Brain microvascular endothelial cell (primary cell): ENCODE measurements at regions not wholly inside any gene's neighbourhood (a gene's known extent, or its start where the extent isn't known, plus 50 kb on each side); places are given as distances from the start of the nearest gene placed in this dataset.

Source experiments
- DNase-seq: peaks from one replicate; pipeline ENCODE4 v3.0.0-alpha.2; 2020
- H3K27ac ChIP-seq: fragments of 250-450 bp; sonication (Bioruptor Pico); 2 replicates; pipeline ENCODE4 v1.5.1; 2020; ENCODE audit warnings: mild to moderate bottlenecking, moderate library complexity
- H3K27me3 ChIP-seq: fragments of 250-450 bp; sonication (Bioruptor Pico); replicated peaks from 2 replicates; pipeline ENCODE4 v1.5.1; 2020; ENCODE audit warnings: mild to moderate bottlenecking
- H3K36me3 ChIP-seq: fragments of 250-450 bp; sonication (Bioruptor Pico); replicated peaks from 2 replicates; pipeline ENCODE4 v1.5.1; 2020; ENCODE audit warnings: mild to moderate bottlenecking
- H3K4me3 ChIP-seq: 2 replicates; pipeline ENCODE4 v1.5.1; 2011; ENCODE audit warnings: low read depth, mild to moderate bottlenecking, control low read depth, low read length, moderate library complexity
- in situ Hi-C: cut with HindIII; loops from 2 replicates; pipeline ENCODE4 v1.10.0; 2017; ENCODE audit warnings: low sequenced_read_pairs, low pct_ligation_motif_present
- TF ChIP-seq, protein P1 (sequence below): IDR thresholded peaks from 2 replicates; pipeline ENCODE4 v1.5.1; 2011; ENCODE audit warnings: low read depth, mild to moderate bottlenecking, moderate library complexity, low read length, control low read depth, inconsistent platforms; ENCODE audit errors: missing control alignments

GRCh38 chr1:5111581-5111980, 457.2 kb downstream of the AJAP1 start:
- DNase-seq, result no peak
- no peaks in the 10 kb centered on the region for H3K27me3 ChIP-seq
- in situ Hi-C loops, result no loop called here
- no peak overlapping the region for H3K27ac ChIP-seq
- no peak overlapping the region for H3K4me3 ChIP-seq
- TF ChIP-seq, protein P1, sequence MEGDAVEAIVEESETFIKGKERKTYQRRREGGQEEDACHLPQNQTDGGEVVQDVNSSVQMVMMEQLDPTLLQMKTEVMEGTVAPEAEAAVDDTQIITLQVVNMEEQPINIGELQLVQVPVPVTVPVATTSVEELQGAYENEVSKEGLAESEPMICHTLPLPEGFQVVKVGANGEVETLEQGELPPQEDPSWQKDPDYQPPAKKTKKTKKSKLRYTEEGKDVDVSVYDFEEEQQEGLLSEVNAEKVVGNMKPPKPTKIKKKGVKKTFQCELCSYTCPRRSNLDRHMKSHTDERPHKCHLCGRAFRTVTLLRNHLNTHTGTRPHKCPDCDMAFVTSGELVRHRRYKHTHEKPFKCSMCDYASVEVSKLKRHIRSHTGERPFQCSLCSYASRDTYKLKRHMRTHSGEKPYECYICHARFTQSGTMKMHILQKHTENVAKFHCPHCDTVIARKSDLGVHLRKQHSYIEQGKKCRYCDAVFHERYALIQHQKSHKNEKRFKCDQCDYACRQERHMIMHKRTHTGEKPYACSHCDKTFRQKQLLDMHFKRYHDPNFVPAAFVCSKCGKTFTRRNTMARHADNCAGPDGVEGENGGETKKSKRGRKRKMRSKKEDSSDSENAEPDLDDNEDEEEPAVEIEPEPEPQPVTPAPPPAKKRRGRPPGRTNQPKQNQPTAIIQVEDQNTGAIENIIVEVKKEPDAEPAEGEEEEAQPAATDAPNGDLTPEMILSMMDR, result no peak
- H3K36me3 ChIP-seq, result no peaks in the 10 kb centered on the region

DNA sequence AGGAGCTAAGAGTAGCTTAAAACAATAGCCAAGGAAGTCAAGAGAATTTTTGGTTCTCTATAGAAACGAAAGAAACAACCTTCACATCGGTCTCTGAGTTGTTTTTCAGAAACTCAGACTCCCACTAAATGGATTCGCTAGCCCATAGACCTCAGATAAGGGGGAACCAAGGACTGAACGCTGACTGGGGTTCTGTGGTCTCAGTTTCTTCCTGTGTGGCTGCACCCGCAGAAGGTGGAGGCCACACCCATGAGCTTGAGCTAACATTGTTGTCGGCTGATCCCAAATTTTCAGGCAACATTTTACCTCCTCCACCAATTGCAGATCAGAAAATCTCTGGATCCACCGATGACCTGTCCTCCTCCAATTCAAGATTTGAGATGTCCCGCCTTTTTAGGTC, 456.1 kb downstream of the AJAP1 start:
- TF ChIP-seq, protein P1, result no peak
- in situ Hi-C loops, result no loop called here
- no peak overlapping the region for H3K4me3 ChIP-seq
- H3K27me3 ChIP-seq, result no peaks in the 10 kb centered on the region
- no peaks in the 10 kb centered on the region for H3K36me3 ChIP-seq
- H3K27ac ChIP-seq, result no peak overlapping the region
- no peak for DNase-seq

DNA sequence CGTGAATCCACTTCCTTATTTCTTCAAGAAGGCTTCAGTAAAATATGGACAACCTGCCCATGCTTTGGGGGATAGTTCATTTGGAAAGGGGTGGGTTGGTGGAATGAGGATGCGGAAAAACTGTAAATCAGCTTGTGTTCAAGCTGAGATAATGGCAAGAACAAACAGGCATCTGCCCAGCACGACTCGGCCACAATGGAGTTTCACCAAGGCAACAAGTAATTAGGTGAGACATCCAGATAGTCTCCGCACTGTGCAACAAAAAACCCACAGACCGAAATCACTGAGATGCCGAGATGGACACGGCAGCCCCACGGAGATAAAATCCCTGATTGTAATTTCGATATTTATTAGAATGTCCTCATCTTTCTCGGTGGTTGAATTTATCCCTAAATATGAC, 455.2 kb downstream of the AJAP1 start:
- DNase-seq, result no peak
- no peaks in the 10 kb centered on the region for H3K36me3 ChIP-seq
- no peak overlapping the region for H3K27ac ChIP-seq
- in situ Hi-C loops, result no loop called here
- H3K4me3 ChIP-seq, result no peak overlapping the region
- TF ChIP-seq, protein P1, result no peak
- H3K27me3 ChIP-seq, result no peaks in the 10 kb centered on the region

- DNase-seq, result no peak
- Histone ChIP-seq H3K4me3 (no peak overlapping the region), H3K27me3 (no peaks in the 10 kb centered on the region), H3K36me3 (no peaks in the 10 kb centered on the region), H3K27ac (no peak overlapping the region)
- TF ChIP-seq, protein P1, result no peak
- in situ Hi-C loops, result no loop called here
Measured at GRCh38 chr1:5108740-5109139, 454.3 kb downstream of the AJAP1 start.

DNA sequence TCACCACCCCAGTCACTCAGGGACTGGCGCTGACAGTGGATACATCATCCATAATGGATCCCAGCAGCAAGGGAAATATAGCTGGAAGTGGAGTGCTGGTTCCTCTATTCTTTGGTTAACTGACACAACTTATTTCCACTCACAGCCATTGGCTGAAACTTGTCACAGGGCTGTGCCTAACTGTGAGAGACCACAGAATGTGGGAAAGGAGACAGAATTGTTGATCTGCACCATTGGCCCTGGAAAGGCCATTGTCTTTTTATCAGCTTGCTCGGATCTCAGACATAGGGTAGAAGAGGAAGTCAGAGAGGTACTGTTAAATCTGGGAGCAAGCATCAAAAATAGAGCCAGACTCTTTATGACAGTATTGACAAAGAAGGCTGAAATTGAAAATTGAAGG, 451.3 kb downstream of the AJAP1 start:
- H3K36me3 ChIP-seq, result no peaks in the 10 kb centered on the region
- DNase-seq, result no peak
- H3K27ac ChIP-seq, result no peak overlapping the region
- TF ChIP-seq, protein P1, result no peak
- no peaks in the 10 kb centered on the region for H3K27me3 ChIP-seq
- H3K4me3 ChIP-seq, result no peak overlapping the region
- in situ Hi-C loops, result no loop called here

GRCh38 chr1:5099558-5099957, 445.1 kb downstream of the AJAP1 start:
- TF ChIP-seq, protein P1, result no peak
- Histone ChIP-seq H3K36me3 (no peaks in the 10 kb centered on the region), H3K27me3 (no peaks in the 10 kb centered on the region), H3K27ac (no peak overlapping the region), H3K4me3 (no peak overlapping the region)
- DNase-seq, result no peak
- in situ Hi-C loops, result no loop called here
